SK-N-SH (cell line): ENCODE measurements at regions not wholly inside any gene's neighbourhood (a gene's known extent, or its start where the extent isn't known, plus 50 kb on each side); places are given as distances from the start of the nearest gene placed in this dataset.
A peak's percentile ranks its signal among the peaks of the same experiment; 100 is the strongest.

Experiments
- CTCF ChIA-PET: fragments of 300-600, 350-600 bp; formaldehyde crosslinking; extraction: SDS; loops from one replicate; lab custom pipeline; 2021; lab: Yijun Ruan, JAX
- POLR2A ChIA-PET: fragments of 350-600 bp; sonication (Branson Sonifier 250); formaldehyde crosslinking; extraction: SDS; loops from one replicate; lab custom pipeline; 2020; ENCODE audit warnings: antibody characterized with exemption, inconsistent platforms; lab: Yijun Ruan, JAX
- DNase-seq: peaks from one replicate; pipeline ENCODE4 v3.0.0; 2012
- H2AFZ ChIP-seq: fragments of 200-600 bp; sonication (generic); 2 replicates; pipeline ENCODE4 v1.8.1; 2016; ENCODE audit warnings: antibody characterized with exemption, mild to moderate bottlenecking, low read depth
- H3F3A ChIP-seq: fragments of 200-600 bp; sonication (generic); replicated peaks from 2 replicates; pipeline ENCODE3; 2016; ENCODE audit warnings: antibody characterized with exemption, mild to moderate bottlenecking; ENCODE audit not compliant: insufficient read depth
- H3K27ac ChIP-seq, 2 experiments: fragments of 200-500 bp in 1 of 2; fragments of 200-600 bp in 1 of 2; sonication (Bioruptor generic) in 1 of 2; sonication (generic), shearing (Covaris generic) in 1 of 2; 2 replicates each; pipeline versions ENCODE4 v1.5.1 to v1.6.1; 2014 to 2016; ENCODE audit warnings: low read depth in 2 of 2, inconsistent platforms in 1 of 2, low read length in 1 of 2, mild to moderate bottlenecking in 1 of 2, mixed read lengths in 1 of 2
- H3K27me3 ChIP-seq: fragments of 200-600 bp; sonication (generic), shearing (Covaris generic); 2 replicates; pipeline ENCODE4 v1.6.1; 2016; ENCODE audit warnings: mixed run types; ENCODE audit not compliant: insufficient read depth
- H3K36me3 ChIP-seq, 2 experiments: fragments of 200-500 bp in 1 of 2; fragments of 200-600 bp in 1 of 2; sonication (Bioruptor generic) in 1 of 2; sonication (generic) in 1 of 2; replicated peaks in 1 of 2; 2 replicates each; pipeline versions ENCODE3 to v1.5.1; 2014 to 2016; ENCODE audit warnings: low read length in 1 of 2, mild to moderate bottlenecking in 1 of 2; ENCODE audit not compliant: insufficient read depth in 2 of 2, control insufficient read depth in 1 of 2
- H3K4me1 ChIP-seq, 2 experiments: fragments of 200-500 bp in 1 of 2; fragments of 200-600 bp in 1 of 2; sonication (Bioruptor generic) in 1 of 2; sonication (generic), shearing (Covaris generic) in 1 of 2; 2 replicates each; pipeline versions ENCODE4 v1.5.1 to v1.6.1; 2014 to 2016; ENCODE audit warnings: low read depth in 1 of 2, low read length in 1 of 2, mixed run types in 1 of 2; ENCODE audit not compliant: insufficient read depth in 2 of 2, control insufficient read depth in 1 of 2
- H3K4me2 ChIP-seq: fragments of 200-600 bp; sonication (generic), shearing (Covaris generic); 2 replicates; pipeline ENCODE4 v1.6.1; 2017; ENCODE audit warnings: mixed run types
- H3K4me3 ChIP-seq, 2 experiments: fragments of 200-500 bp in 1 of 2; fragments of 200-600 bp in 1 of 2; sonication (Bioruptor generic) in 1 of 2; sonication (generic), shearing (Covaris generic) in 1 of 2; 2 replicates each; pipeline versions ENCODE4 v1.5.1 to v1.8.1; 2014 to 2016; ENCODE audit warnings: low read depth in 2 of 2, inconsistent platforms in 1 of 2, low read length in 1 of 2, mild to moderate bottlenecking in 1 of 2, mixed read lengths in 1 of 2, moderate library complexity in 1 of 2
- H3K79me2 ChIP-seq: fragments of 200-600 bp; sonication (generic); 2 replicates; pipeline ENCODE4 v1.8.1; 2017; ENCODE audit warnings: mild to moderate bottlenecking; ENCODE audit not compliant: insufficient read depth
- H3K9ac ChIP-seq: fragments of 200-600 bp; sonication (generic); 2 replicates; pipeline ENCODE4 v1.6.1; 2017; ENCODE audit warnings: mixed run types
- H3K9me2 ChIP-seq: fragments of 200-600 bp; sonication (generic); 2 replicates; pipeline ENCODE4 v1.6.1; 2017; ENCODE audit warnings: mixed run types
- H3K9me3 ChIP-seq: fragments of 200-600 bp; sonication (generic); 2 replicates; pipeline ENCODE4 v1.6.1; 2017; ENCODE audit warnings: mixed run types, mild to moderate bottlenecking, moderate library complexity
- H4K20me1 ChIP-seq: fragments of 200-600 bp; sonication (generic); 2 replicates; pipeline ENCODE4 v1.6.1; 2017; ENCODE audit warnings: mild to moderate bottlenecking, mixed run types; ENCODE audit not compliant: insufficient read depth
- CHD2 ChIP-seq: fragments of 150-350 bp; IDR thresholded peaks from 2 replicates; pipeline ENCODE4 v1.6.1; 2018; ENCODE audit warnings: low read length; ENCODE audit not compliant: partially characterized antibody
- EP300 ChIP-seq, 2 experiments: IDR thresholded peaks; 2 replicates each; pipeline versions ENCODE4 v1.4.0 to v1.6.1; 2012; ENCODE audit warnings: borderline replicate concordance in 1 of 2, low read depth in 1 of 2, low read length in 1 of 2
- EZH2phosphoT487 ChIP-seq: fragments of 200-600 bp; sonication (generic); IDR thresholded peaks from 2 replicates; pipeline ENCODE4 v1.6.1; 2017; ENCODE audit warnings: low read depth, mixed run types, mild to moderate bottlenecking, antibody characterized with exemption, moderate library complexity, borderline replicate concordance
- FOSL2 ChIP-seq: IDR thresholded peaks from 2 replicates; pipeline ENCODE4 v1.4.0; 2012; ENCODE audit warnings: low read depth, mild to moderate bottlenecking, moderate library complexity, borderline replicate concordance
- FOXJ3 ChIP-seq: sonication (generic); formaldehyde crosslinking; IDR thresholded peaks from 2 replicates; pipeline ENCODE4 v1.5.1; 2020; ENCODE audit warnings: mild to moderate bottlenecking, missing genetic modification reagents
- FOXM1 ChIP-seq: IDR thresholded peaks from 2 replicates; pipeline ENCODE4 v1.4.0; 2012; ENCODE audit warnings: low read depth, mild to moderate bottlenecking
- GABPA ChIP-seq: IDR thresholded peaks from 2 replicates; pipeline ENCODE4 v1.4.0; 2012; ENCODE audit warnings: low read depth, mild to moderate bottlenecking
- GATA2 ChIP-seq: sonication (generic); formaldehyde crosslinking; IDR thresholded peaks from 2 replicates; pipeline ENCODE4 v1.5.0; 2020; ENCODE audit warnings: mild to moderate bottlenecking, missing genetic modification reagents
- IRF3 ChIP-seq: fragments of 150-350 bp; IDR thresholded peaks from 2 replicates; pipeline ENCODE4 v1.6.1; 2016; ENCODE audit warnings: mild to moderate bottlenecking, low read depth, low read length
- MAX ChIP-seq: IDR thresholded peaks from 2 replicates; pipeline ENCODE4 v1.4.0; 2012; ENCODE audit warnings: low read depth
- MEF2A ChIP-seq: IDR thresholded peaks from 2 replicates; pipeline ENCODE4 v1.4.0; 2012; ENCODE audit warnings: low read depth, borderline replicate concordance
- REST ChIP-seq: IDR thresholded peaks from 2 replicates; pipeline ENCODE4 v1.6.1; 2012; ENCODE audit warnings: mild to moderate bottlenecking, low read depth, low read length, moderate library complexity
- RFX5 ChIP-seq: IDR thresholded peaks from 2 replicates; pipeline ENCODE4 v1.6.1; 2012; ENCODE audit warnings: mild to moderate bottlenecking, improper control_type of control experiment, low read length
- RXRA ChIP-seq: IDR thresholded peaks from 2 replicates; pipeline ENCODE4 v1.4.0; 2012; ENCODE audit warnings: low read depth, mild to moderate bottlenecking, borderline replicate concordance
- TCF12 ChIP-seq: IDR thresholded peaks from 2 replicates; pipeline ENCODE4 v1.4.0; 2012
- USF1 ChIP-seq: IDR thresholded peaks from 2 replicates; pipeline ENCODE4 v1.4.0; 2012; ENCODE audit warnings: low read depth, borderline replicate concordance
- WGBS: methylation state at CpG from one replicate; pipeline ENCODE4 v1.1.6; 2017; ENCODE audit warnings: low lambda C conversion rate; 5-methylcytosine and 5-hydroxymethylcytosine counted together

GRCh38 chr1:58839147-58839795 lies 55.4 kb upstream of the JUN start:
- no peaks in the 10 kb centered on the region for H4K20me1 ChIP-seq
- H3K9me3 ChIP-seq: no peaks in the 10 kb centered on the region
- peaks cover 20% of the 10 kb centered on the region for H3F3A ChIP-seq
- CTCF ChIA-PET: interaction anchor here (1.1 to 1.6 kb wide), 2 partner anchors 9 to 19 kb away, joined by 3 to 4 read pairs; no protein-coding TSS in a partner anchor
- H3K4me1 ChIP-seq: peaks cover 7 to 16% of the 10 kb centered on the region in 2 experiments; a peak in 3 of 4 replicates
- DNase-seq: no peak
- no peaks in the 10 kb centered on the region for H3K79me2 ChIP-seq
- H3K36me3 ChIP-seq: no peaks in the 10 kb centered on the region
- POLR2A ChIA-PET: no interaction called here
- H3K9ac ChIP-seq: no peak overlapping the region
- H3K4me2 ChIP-seq: 0 out of 2 replicates have a peak overlapping the region, but pooled peaks have one; percentile 32
- 72% methylated on average over 5 of the region's 5 CpGs for WGBS
- no peak overlapping the region for H2AFZ ChIP-seq
- TF ChIP-seq TCF12 (no peak), REST (no peak), USF1 (no peak), EP300 (IDR thresholded peaks at IDR 0.05; ENCODE audit: borderline replicate concordance in 1 of 2, low read depth in 1 of 2, low read length in 1 of 2) (no peak), MEF2A (no peak), FOXM1 (no peak), MAX (no peak), FOXJ3 (CRISPR knock-in tag) (no peak), EZH2phosphoT487 (no peak), GATA2 (no peak), RFX5 (no peak), GABPA (no peak), CHD2 (no peak), IRF3 (no peak), FOSL2 (no peak), RXRA (no peak)
- peak overlapping the region in 1 of 2 experiments; percentile 75; a peak in 2 of 4 replicates for H3K27ac ChIP-seq
- H3K9me2 ChIP-seq: no peaks in the 10 kb centered on the region
- H3K4me3 ChIP-seq: no peak overlapping the region
- no peaks in the 10 kb centered on the region for H3K27me3 ChIP-seq
